Smooth muscle cell (in vitro differentiated cells): ENCODE measurements at regions not wholly inside any gene's neighbourhood (a gene's known extent, or its start where the extent isn't known, plus 50 kb on each side); places are given as distances from the start of the nearest gene placed in this dataset.

Experiments
- DNase-seq: peaks from one replicate; lab custom pipeline; 2025; ENCODE audit not compliant: unreplicated experiment; lab: John Stamatoyannopoulos, UW
- H2AFZ ChIP-seq: fragments of 200-600 bp; sonication (generic); 2 replicates; pipeline ENCODE4 v1.6.0; 2016; ENCODE audit warnings: antibody characterized with exemption, low read depth, mild to moderate bottlenecking
- H3F3A ChIP-seq: fragments of 200-600 bp; sonication (generic); 2 replicates; pipeline ENCODE4 v1.6.0; 2017; ENCODE audit warnings: antibody characterized with exemption, low read depth
- H3K27ac ChIP-seq: fragments of 200-600 bp; sonication (generic); 2 replicates; pipeline ENCODE4 v1.5.1; 2016; ENCODE audit warnings: low read depth, mild to moderate bottlenecking
- H3K27me3 ChIP-seq: fragments of 200-600 bp; sonication (generic); 2 replicates; pipeline ENCODE4 v1.6.1; 2016; ENCODE audit warnings: low read depth, mild to moderate bottlenecking
- H3K36me3 ChIP-seq: fragments of 200-600 bp; sonication (generic); 2 replicates; pipeline ENCODE4 v1.5.1; 2016; ENCODE audit warnings: low read depth
- H3K4me1 ChIP-seq: fragments of 200-600 bp; sonication (generic); 2 replicates; pipeline ENCODE4 v1.5.1; 2016; ENCODE audit warnings: low read depth
- H3K4me2 ChIP-seq: fragments of 200-600 bp; sonication (generic); 2 replicates; pipeline ENCODE4 v1.6.0; 2016; ENCODE audit warnings: mild to moderate bottlenecking
- H3K4me3 ChIP-seq: fragments of 200-600 bp; sonication (generic); 2 replicates; pipeline ENCODE4 v1.5.1; 2016; ENCODE audit warnings: mild to moderate bottlenecking
- H3K79me2 ChIP-seq: fragments of 200-600 bp; sonication (generic); 2 replicates; pipeline ENCODE4 v1.6.0; 2016; ENCODE audit warnings: low read depth, mild to moderate bottlenecking
- H3K9ac ChIP-seq: fragments of 200-600 bp; sonication (generic); 2 replicates; pipeline ENCODE4 v1.6.0; 2016; ENCODE audit warnings: low read depth
- H3K9me3 ChIP-seq: fragments of 200-600 bp; sonication (generic); replicated peaks from 2 replicates; pipeline ENCODE4 v1.5.1; 2016; ENCODE audit warnings: low read depth
- H4K20me1 ChIP-seq: fragments of 200-600 bp; sonication (generic); 2 replicates; pipeline ENCODE4 v1.6.0; 2016; ENCODE audit warnings: low read depth
- WGBS: methylation state at CpG from one replicate; pipeline ENCODE4 v1.1.7; 2016; ENCODE audit warnings: low lambda C conversion rate; 5-methylcytosine and 5-hydroxymethylcytosine counted together
- TF ChIP-seq, protein P1 (sequence below): fragments of 200-600 bp; sonication (generic); IDR thresholded peaks from 2 replicates; pipeline ENCODE4 v1.5.1; 2017; ENCODE audit warnings: borderline replicate concordance, mild to moderate bottlenecking, antibody characterized with exemption; ENCODE audit not compliant: insufficient read depth, poor library complexity, severe bottlenecking

DNA sequence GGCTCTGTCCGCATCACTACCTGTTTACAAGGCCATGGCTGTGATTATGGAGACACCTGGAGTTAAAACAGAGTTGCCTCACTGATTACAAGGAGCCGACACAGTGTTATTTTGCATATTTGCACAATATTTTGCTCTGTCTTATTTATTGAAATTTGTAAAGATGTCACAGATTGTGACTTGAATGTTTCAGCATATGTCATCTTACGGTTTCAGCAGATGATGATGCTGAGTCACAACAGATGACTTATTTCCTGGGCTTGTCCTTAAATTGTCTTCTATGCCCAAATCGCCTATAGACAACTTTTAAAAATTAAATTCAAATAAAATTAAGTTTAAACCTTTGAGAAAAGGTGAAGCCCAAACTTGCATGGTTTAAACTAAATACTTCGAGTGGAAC lies 87.1 kb upstream of the INPP4B start:
- no peaks in the 10 kb centered on the region for H3K27me3 ChIP-seq
- no peaks in the 10 kb centered on the region for H3K79me2 ChIP-seq
- H3F3A ChIP-seq: no peaks in the 10 kb centered on the region
- no peaks in the 10 kb centered on the region for H3K9me3 ChIP-seq
- TF ChIP-seq, protein P1, sequence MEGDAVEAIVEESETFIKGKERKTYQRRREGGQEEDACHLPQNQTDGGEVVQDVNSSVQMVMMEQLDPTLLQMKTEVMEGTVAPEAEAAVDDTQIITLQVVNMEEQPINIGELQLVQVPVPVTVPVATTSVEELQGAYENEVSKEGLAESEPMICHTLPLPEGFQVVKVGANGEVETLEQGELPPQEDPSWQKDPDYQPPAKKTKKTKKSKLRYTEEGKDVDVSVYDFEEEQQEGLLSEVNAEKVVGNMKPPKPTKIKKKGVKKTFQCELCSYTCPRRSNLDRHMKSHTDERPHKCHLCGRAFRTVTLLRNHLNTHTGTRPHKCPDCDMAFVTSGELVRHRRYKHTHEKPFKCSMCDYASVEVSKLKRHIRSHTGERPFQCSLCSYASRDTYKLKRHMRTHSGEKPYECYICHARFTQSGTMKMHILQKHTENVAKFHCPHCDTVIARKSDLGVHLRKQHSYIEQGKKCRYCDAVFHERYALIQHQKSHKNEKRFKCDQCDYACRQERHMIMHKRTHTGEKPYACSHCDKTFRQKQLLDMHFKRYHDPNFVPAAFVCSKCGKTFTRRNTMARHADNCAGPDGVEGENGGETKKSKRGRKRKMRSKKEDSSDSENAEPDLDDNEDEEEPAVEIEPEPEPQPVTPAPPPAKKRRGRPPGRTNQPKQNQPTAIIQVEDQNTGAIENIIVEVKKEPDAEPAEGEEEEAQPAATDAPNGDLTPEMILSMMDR: no peak
- H4K20me1 ChIP-seq: no peaks in the 10 kb centered on the region
- no peak overlapping the region for H3K4me3 ChIP-seq
- H3K27ac ChIP-seq: no peak overlapping the region
- H3K4me1 ChIP-seq: no peaks in the 10 kb centered on the region
- H3K4me2 ChIP-seq: no peak overlapping the region
- no peak for DNase-seq
- no peak overlapping the region for H3K9ac ChIP-seq
- WGBS: 87% methylated on average over 5 of the region's 5 CpGs
- H3K36me3 ChIP-seq: no peaks in the 10 kb centered on the region
- H2AFZ ChIP-seq: no peak overlapping the region

DNA sequence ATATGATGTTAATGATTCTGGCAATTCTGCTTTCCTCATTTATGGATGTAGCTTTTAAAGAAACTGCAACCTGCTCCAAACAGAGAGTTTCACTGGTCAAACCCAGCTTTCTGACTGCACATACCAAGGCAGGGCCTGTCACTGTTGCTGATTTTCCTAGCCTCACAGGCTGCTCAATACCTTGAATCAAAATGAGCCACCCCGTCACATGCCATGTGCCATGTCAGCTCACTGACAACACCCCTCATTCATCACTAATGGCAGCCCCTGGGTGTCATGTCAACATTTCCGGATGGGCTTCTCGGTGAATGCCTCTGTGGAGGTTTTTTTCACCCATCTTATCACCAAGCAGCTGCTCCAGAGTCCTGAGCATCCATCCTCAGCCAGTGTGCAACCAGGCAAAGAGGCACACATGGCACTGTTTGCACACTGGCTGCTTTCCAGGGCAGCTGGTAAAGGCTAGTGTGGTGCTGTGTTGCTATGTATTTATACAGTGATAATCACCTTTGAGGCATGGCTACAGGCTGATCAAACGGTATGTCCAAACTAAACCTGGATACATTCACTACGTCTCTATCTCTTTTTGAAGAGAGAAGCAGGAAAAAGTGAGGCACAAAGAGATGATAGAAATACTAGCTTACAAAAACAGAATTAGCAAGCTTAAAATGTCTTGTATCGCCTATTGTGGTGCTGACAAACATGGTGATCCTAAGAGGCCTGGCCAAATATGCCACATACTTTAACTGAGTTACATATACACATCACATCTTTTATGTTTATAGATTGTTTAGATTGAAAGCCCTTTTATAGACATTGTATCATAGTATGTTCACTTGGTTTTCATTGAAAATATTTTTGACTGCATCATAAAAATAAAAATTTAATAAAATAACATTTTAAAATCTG lies 94.6 kb upstream of the INPP4B start:
- H3K36me3 ChIP-seq: no peaks in the 10 kb centered on the region
- H3K27me3 ChIP-seq: no peaks in the 10 kb centered on the region
- no peaks in the 10 kb centered on the region for H3K4me1 ChIP-seq
- no peak overlapping the region for H3K27ac ChIP-seq
- TF ChIP-seq, protein P1: no peak
- H3K79me2 ChIP-seq: no peaks in the 10 kb centered on the region
- no peaks in the 10 kb centered on the region for H3F3A ChIP-seq
- no peaks in the 10 kb centered on the region for H4K20me1 ChIP-seq
- no peaks in the 10 kb centered on the region for H3K9me3 ChIP-seq
- H3K4me3 ChIP-seq: no peak overlapping the region
- H2AFZ ChIP-seq: no peak overlapping the region
- DNase-seq: no peak
- no peak overlapping the region for H3K9ac ChIP-seq
- H3K4me2 ChIP-seq: no peak overlapping the region
- 90% methylated on average over 6 of the region's 6 CpGs for WGBS

DNA sequence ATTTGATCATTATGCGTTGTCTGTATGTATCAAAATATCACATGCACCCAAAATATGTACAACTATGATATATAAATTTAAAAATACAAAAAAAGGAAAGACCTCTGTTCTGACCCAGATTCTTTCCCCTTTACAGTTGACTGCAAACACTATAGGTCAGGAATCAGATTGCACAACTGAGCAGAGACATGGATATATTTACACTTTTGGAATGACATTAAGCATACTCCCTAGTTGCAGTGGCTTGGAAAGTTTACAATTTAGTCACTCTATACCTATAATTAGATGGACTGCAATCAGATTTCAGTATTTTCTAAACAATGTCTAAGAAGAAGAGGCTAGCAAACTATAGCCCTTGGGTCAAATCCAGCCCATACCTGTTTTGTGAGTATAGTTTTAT lies 98.5 kb upstream of the INPP4B start:
- Histone ChIP-seq H3F3A (no peaks in the 10 kb centered on the region), H2AFZ (no peak overlapping the region), H3K27ac (no peak overlapping the region), H3K79me2 (no peaks in the 10 kb centered on the region), H3K4me1 (no peaks in the 10 kb centered on the region), H3K4me3 (no peak overlapping the region), H3K27me3 (no peaks in the 10 kb centered on the region), H3K9ac (no peak overlapping the region), H3K4me2 (no peak overlapping the region), H3K36me3 (no peaks in the 10 kb centered on the region), H4K20me1 (no peaks in the 10 kb centered on the region), H3K9me3 (no peaks in the 10 kb centered on the region)
- no peak for DNase-seq
- TF ChIP-seq, protein P1: no peak
- WGBS: 96% methylated on average over 1 of the region's 1 CpG
